ENCODE measurements at regions not wholly inside any gene's neighbourhood (a gene's known extent, or its start where the extent isn't known, plus 50 kb on each side); places are given as distances from the start of the nearest gene placed in this dataset.

- no peaks in the 10 kb centered on the region for H3K4me1 ChIP-seq (ENCODE audit: control insufficient read depth in 2 of 2, insufficient read depth in 2 of 2, low read length in 2 of 2)
- no peaks in the 10 kb centered on the region for H3K36me3 ChIP-seq (ENCODE audit: control insufficient read depth in 2 of 3, insufficient read depth in 3 of 3, low read length in 3 of 3)
- no peaks in the 10 kb centered on the region for H3K27me3 ChIP-seq (ENCODE audit: control insufficient read depth in 2 of 2, insufficient read depth in 2 of 2, low read length in 2 of 2)
- H3K4me3 ChIP-seq (ENCODE audit: low read length), result no peak overlapping the region
- no peak overlapping the region for H3K27ac ChIP-seq (ENCODE audit: low read depth, low read length)
- Mint-ChIP-seq H3K36me3 (peaks cover 0 to 9% (median 0%) of the 10 kb centered on the region in 5 donors), H3K4me1 (no peaks in the 10 kb centered on the region), H3K27ac (no peak overlapping the region), H3K4me3 (no peak overlapping the region), H3K9me3 (peaks cover 2 to 18% (median 12%) of the 10 kb centered on the region in 11 donors), H3K27me3 (peaks cover 0 to 23% (median 7%) of the 10 kb centered on the region in 5 donors)
- ChIA-PET POLR2A (no interaction called here), CTCF (interaction anchor here (0.7 kb wide), 1 partner anchor 158 kb away, joined by 3 read pairs; no protein-coding TSS in a partner anchor)
- no peak for DNase-seq
- intact Hi-C loops (cut with micrococcal nuclease), result no loop called here
- peaks cover 0 to 6% (median 0%) of the 10 kb centered on the region in 3 experiments for H3K9me3 ChIP-seq (ENCODE audit: control insufficient read depth in 2 of 3, low read length in 3 of 3)
- ATAC-seq, result no peak
Observed at GRCh38 chr2:204431529-204431928, 113.7 kb upstream of the PARD3B start.

- ATAC-seq, result no peak
- CTCF ChIA-PET, result no interaction called here
- Histone ChIP-seq H3K9me3 (ENCODE audit: control insufficient read depth in 2 of 3, low read length in 3 of 3) (peaks cover 0 to 6% (median 0%) of the 10 kb centered on the region in 3 experiments), H3K27me3 (ENCODE audit: control insufficient read depth in 2 of 2, insufficient read depth in 2 of 2, low read length in 2 of 2) (no peaks in the 10 kb centered on the region), H3K4me1 (ENCODE audit: control insufficient read depth in 2 of 2, insufficient read depth in 2 of 2, low read length in 2 of 2) (no peaks in the 10 kb centered on the region), H3K4me3 (ENCODE audit: low read length) (no peak overlapping the region), H3K27ac (ENCODE audit: low read depth, low read length) (no peak overlapping the region), H3K36me3 (ENCODE audit: control insufficient read depth in 2 of 3, insufficient read depth in 3 of 3, low read length in 3 of 3) (no peaks in the 10 kb centered on the region)
- POLR2A ChIA-PET, result no interaction called here
- intact Hi-C loops (cut with micrococcal nuclease), result no loop called here
- Mint-ChIP-seq H3K27me3 (peaks cover 0 to 23% (median 7%) of the 10 kb centered on the region in 5 donors), H3K27ac (no peak overlapping the region), H3K9me3 (peaks cover 2 to 18% (median 12%) of the 10 kb centered on the region in 11 donors), H3K36me3 (peaks cover 0 to 9% (median 0%) of the 10 kb centered on the region in 5 donors), H3K4me3 (no peak overlapping the region), H3K4me1 (no peaks in the 10 kb centered on the region)
- DNase-seq, result no peak
Observed at GRCh38 chr2:204432196-204432595, 113.1 kb upstream of the PARD3B start.

- Histone ChIP-seq H3K4me1 (ENCODE audit: control insufficient read depth in 2 of 2, insufficient read depth in 2 of 2, low read length in 2 of 2) (no peaks in the 10 kb centered on the region), H3K4me3 (ENCODE audit: low read length) (no peak overlapping the region), H3K36me3 (ENCODE audit: control insufficient read depth in 2 of 3, insufficient read depth in 3 of 3, low read length in 3 of 3) (no peaks in the 10 kb centered on the region), H3K27me3 (ENCODE audit: control insufficient read depth in 2 of 2, insufficient read depth in 2 of 2, low read length in 2 of 2) (no peaks in the 10 kb centered on the region), H3K9me3 (ENCODE audit: control insufficient read depth in 2 of 3, low read length in 3 of 3) (peaks cover 0 to 6% (median 0%) of the 10 kb centered on the region in 3 experiments), H3K27ac (ENCODE audit: low read depth, low read length) (no peak overlapping the region)
- Mint-ChIP-seq H3K27me3 (peaks cover 0 to 45% (median 16%) of the 10 kb centered on the region in 5 donors), H3K4me1 (no peaks in the 10 kb centered on the region), H3K27ac (no peak overlapping the region), H3K36me3 (peaks cover 0 to 9% (median 0%) of the 10 kb centered on the region in 5 donors), H3K4me3 (no peak overlapping the region), H3K9me3 (peaks cover 3 to 18% (median 12%) of the 10 kb centered on the region in 11 donors)
- no peak for DNase-seq
- intact Hi-C loops (cut with micrococcal nuclease), result no loop called here
- ChIA-PET CTCF (no interaction called here), POLR2A (no interaction called here)
- ATAC-seq, result no peak
Observed at GRCh38 chr2:204434660-204435462, 110.4 kb upstream of the PARD3B start.

- Histone ChIP-seq H3K9me3 (ENCODE audit: control insufficient read depth in 2 of 3, low read length in 3 of 3) (peaks cover 0 to 6% (median 0%) of the 10 kb centered on the region in 3 experiments), H3K27ac (ENCODE audit: low read depth, low read length) (no peak overlapping the region), H3K27me3 (ENCODE audit: control insufficient read depth in 2 of 2, insufficient read depth in 2 of 2, low read length in 2 of 2) (no peaks in the 10 kb centered on the region), H3K4me1 (ENCODE audit: control insufficient read depth in 2 of 2, insufficient read depth in 2 of 2, low read length in 2 of 2) (no peaks in the 10 kb centered on the region), H3K36me3 (ENCODE audit: control insufficient read depth in 2 of 3, insufficient read depth in 3 of 3, low read length in 3 of 3) (no peaks in the 10 kb centered on the region), H3K4me3 (ENCODE audit: low read length) (no peak overlapping the region)
- Mint-ChIP-seq H3K4me3 (no peak overlapping the region), H3K27ac (no peak overlapping the region), H3K9me3 (peaks cover 3 to 20% (median 11%) of the 10 kb centered on the region in 11 donors), H3K36me3 (peaks cover 0 to 9% (median 0%) of the 10 kb centered on the region in 5 donors), H3K27me3 (peaks cover 0 to 51% (median 17%) of the 10 kb centered on the region in 5 donors), H3K4me1 (no peaks in the 10 kb centered on the region)
- intact Hi-C loops (cut with micrococcal nuclease), result no loop called here
- ATAC-seq (no peak), DNase-seq (no peak)
- CTCF ChIA-PET, result no interaction called here
- POLR2A ChIA-PET, result no interaction called here
Observed at GRCh38 chr2:204436230-204436629, 109.0 kb upstream of the PARD3B start.

GRCh38 chr2:204437408-204437807, 107.9 kb upstream of the PARD3B start:
- H3K4me3 Mint-ChIP-seq, result no peak overlapping the region
- ATAC-seq (no peak), DNase-seq (no peak)
- H3K27ac Mint-ChIP-seq, result no peak overlapping the region
- H3K27ac ChIP-seq (ENCODE audit: low read depth, low read length), result no peak overlapping the region
- peaks cover 0 to 7% (median 0%) of the 10 kb centered on the region in 5 donors for H3K36me3 Mint-ChIP-seq
- CTCF ChIA-PET, result no interaction called here
- H3K4me1 ChIP-seq (ENCODE audit: control insufficient read depth in 2 of 2, insufficient read depth in 2 of 2, low read length in 2 of 2), result no peaks in the 10 kb centered on the region
- intact Hi-C loops (cut with micrococcal nuclease), result no loop called here
- peaks cover 0 to 59% (median 25%) of the 10 kb centered on the region in 5 donors for H3K27me3 Mint-ChIP-seq
- H3K9me3 Mint-ChIP-seq, result peaks cover 3 to 17% (median 7%) of the 10 kb centered on the region in 11 donors
- H3K4me1 Mint-ChIP-seq, result no peaks in the 10 kb centered on the region
- POLR2A ChIA-PET, result interaction anchor here (0.7 kb wide), 1 partner anchor 36 kb away, joined by 3 read pairs; no protein-coding TSS in a partner anchor
- no peaks in the 10 kb centered on the region for H3K36me3 ChIP-seq (ENCODE audit: control insufficient read depth in 2 of 3, insufficient read depth in 3 of 3, low read length in 3 of 3)
- peaks cover 0 to under 1% (median 0%) of the 10 kb centered on the region in 3 experiments for H3K9me3 ChIP-seq (ENCODE audit: control insufficient read depth in 2 of 3, low read length in 3 of 3)
- no peak overlapping the region for H3K4me3 ChIP-seq (ENCODE audit: low read length)
- no peaks in the 10 kb centered on the region for H3K27me3 ChIP-seq (ENCODE audit: control insufficient read depth in 2 of 2, insufficient read depth in 2 of 2, low read length in 2 of 2)

- intact Hi-C loops (cut with micrococcal nuclease), result no loop called here
- CTCF ChIA-PET, result interaction anchor here (0.6 kb wide), 1 partner anchor 110 kb away, joined by 3 read pairs; no protein-coding TSS in a partner anchor
Observed at GRCh38 chr2:204437815-204438756, 107.2 kb upstream of the PARD3B start.

More at GRCh38 chr2:204437815-204438756, 107.2 kb upstream of the PARD3B start:
- DNase-seq (no peak), ATAC-seq (no peak)
- Mint-ChIP-seq H3K27me3 (peaks cover 2 to 53% (median 28%) of the 10 kb centered on the region in 5 donors), H3K9me3 (peaks cover 0 to 13% (median 2%) of the 10 kb centered on the region in 11 donors), H3K4me3 (no peak overlapping the region), H3K36me3 (no peaks in the 10 kb centered on the region), H3K27ac (no peak overlapping the region), H3K4me1 (no peaks in the 10 kb centered on the region)
- H3K36me3 ChIP-seq (ENCODE audit: control insufficient read depth in 2 of 3, insufficient read depth in 3 of 3, low read length in 3 of 3), result no peaks in the 10 kb centered on the region
- H3K27ac ChIP-seq (ENCODE audit: low read depth, low read length), result no peak overlapping the region
- H3K4me1 ChIP-seq (ENCODE audit: control insufficient read depth in 2 of 2, insufficient read depth in 2 of 2, low read length in 2 of 2), result no peaks in the 10 kb centered on the region
- no peaks in the 10 kb centered on the region for H3K27me3 ChIP-seq (ENCODE audit: control insufficient read depth in 2 of 2, insufficient read depth in 2 of 2, low read length in 2 of 2)
- POLR2A ChIA-PET, result interaction anchor here (0.7 kb wide), 1 partner anchor 37 kb away, joined by 3 read pairs; no protein-coding TSS in a partner anchor
- H3K4me3 ChIP-seq (ENCODE audit: low read length), result no peak overlapping the region
- no peaks in the 10 kb centered on the region for H3K9me3 ChIP-seq (ENCODE audit: control insufficient read depth in 2 of 3, low read length in 3 of 3)
